GM12801 (cell line): ENCODE measurements at regions not wholly inside any gene's neighbourhood (a gene's known extent, or its start where the extent isn't known, plus 50 kb on each side); places are given as distances from the start of the nearest gene placed in this dataset.

Experiments used
- TF ChIP-seq, protein P1 (sequence below): IDR thresholded peaks from one replicate; pipeline ENCODE4 v1.5.1; 2011; ENCODE audit warnings: control low read depth; ENCODE audit not compliant: insufficient read length; ENCODE audit errors: extremely low read depth

DNA sequence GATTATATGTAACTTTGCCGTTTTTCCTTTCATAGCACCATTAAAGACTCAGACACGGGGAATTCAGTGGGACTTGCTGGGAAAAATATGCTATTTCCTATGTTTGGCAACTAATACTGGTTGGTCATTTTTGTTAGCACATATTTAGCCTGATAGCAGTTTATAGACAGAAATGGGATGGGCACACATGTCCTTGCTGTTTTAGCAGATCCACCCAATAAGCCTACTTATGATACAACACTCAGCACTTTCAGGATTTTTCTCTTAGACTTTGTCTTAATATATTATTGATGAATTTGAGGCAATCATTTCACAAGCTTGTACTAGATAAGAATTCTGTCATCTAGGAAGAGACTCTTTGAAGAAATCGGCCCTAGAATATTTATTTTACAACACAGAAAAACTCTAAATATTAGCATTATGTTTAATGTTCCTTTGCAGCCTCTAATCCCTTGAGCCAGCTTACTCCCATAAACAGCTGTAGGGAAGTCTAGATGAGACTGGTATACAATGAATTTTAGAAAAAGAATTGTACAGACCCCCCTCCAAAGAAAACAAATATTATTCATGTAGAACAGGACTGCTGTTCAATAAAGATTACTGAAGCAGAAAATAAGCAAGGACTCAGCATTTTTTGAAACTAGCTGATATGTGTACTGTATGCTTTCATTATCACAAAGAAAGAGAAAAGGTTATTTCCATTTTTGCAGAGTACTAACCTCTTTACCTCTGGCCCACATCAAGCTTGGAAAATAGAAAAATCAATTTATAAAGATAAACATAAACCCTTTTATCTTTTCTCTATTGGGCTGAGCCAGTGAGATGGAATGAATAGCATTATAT lies 656.8 kb upstream of the SGO1 start:
- TF ChIP-seq, protein P1, sequence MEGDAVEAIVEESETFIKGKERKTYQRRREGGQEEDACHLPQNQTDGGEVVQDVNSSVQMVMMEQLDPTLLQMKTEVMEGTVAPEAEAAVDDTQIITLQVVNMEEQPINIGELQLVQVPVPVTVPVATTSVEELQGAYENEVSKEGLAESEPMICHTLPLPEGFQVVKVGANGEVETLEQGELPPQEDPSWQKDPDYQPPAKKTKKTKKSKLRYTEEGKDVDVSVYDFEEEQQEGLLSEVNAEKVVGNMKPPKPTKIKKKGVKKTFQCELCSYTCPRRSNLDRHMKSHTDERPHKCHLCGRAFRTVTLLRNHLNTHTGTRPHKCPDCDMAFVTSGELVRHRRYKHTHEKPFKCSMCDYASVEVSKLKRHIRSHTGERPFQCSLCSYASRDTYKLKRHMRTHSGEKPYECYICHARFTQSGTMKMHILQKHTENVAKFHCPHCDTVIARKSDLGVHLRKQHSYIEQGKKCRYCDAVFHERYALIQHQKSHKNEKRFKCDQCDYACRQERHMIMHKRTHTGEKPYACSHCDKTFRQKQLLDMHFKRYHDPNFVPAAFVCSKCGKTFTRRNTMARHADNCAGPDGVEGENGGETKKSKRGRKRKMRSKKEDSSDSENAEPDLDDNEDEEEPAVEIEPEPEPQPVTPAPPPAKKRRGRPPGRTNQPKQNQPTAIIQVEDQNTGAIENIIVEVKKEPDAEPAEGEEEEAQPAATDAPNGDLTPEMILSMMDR: no peak

DNA sequence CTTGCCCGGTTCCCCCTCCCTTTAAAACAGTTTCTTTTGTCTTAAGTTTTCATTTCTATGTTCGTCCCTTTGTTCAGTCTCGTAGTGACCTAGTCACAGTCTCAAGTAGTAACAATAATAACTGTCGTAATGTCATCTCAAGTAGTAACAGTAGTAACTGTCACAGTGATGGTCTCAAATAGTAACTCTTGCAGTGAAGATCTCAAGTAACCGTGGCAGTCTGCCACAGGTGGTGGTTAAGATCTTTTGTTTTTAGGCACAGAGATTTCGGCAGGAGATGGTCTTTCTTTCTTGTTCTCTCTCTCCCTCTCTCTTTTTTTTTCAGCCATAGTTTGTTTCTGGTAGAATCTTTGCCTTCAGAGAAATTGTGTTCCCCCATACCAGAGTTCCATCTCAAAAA lies 656.0 kb upstream of the SGO1 start:
- TF ChIP-seq, protein P1: no peak

DNA sequence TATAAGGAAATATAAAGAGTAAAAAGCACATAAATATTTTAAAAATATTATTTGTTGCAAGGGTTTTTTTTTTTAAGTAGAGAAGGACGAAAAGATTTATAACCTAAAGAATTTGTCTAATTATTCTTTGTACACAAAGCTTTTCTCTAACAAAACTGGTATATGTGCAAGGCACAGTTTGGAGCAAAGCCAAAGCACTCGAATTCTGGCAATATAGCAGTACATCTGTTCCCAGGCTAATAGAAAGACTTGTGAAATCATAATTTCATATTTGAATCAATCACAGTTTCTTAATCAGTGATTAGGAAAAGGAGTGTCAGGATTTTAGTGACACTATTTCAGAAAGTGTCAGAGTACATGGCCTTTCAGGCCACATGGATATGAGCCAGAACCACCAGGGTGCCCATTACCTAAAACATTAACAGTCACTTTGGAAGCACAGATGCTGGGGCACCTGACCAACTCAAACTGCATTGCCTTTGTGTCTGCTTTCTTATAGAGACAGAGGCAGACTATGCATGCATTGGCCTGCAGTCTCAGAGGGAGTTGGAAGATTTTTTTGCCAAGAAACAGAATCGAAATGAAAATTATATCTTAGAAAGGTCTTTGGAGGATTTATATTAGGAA lies 651.8 kb upstream of the SGO1 start:
- TF ChIP-seq, protein P1: no peak

DNA sequence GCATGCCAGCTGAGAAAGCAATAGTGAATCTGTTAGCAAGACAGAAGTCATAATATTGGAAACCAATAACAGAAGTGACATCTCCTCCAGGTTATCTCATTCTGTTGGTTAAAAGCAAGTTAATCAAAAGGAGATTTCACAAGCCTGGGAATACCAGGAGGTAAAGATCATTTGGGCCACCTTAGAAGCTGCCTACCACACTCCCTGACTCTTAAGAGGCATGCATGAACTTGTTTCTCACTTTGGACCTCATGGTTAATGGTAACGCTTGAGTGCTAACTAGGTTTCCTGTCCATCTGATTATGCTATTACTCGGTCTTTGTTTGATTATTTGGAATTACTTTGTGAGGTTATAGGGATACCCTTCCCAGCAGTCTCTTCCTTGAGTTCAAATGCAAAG lies 650.8 kb upstream of the SGO1 start:
- TF ChIP-seq, protein P1: no peak

DNA sequence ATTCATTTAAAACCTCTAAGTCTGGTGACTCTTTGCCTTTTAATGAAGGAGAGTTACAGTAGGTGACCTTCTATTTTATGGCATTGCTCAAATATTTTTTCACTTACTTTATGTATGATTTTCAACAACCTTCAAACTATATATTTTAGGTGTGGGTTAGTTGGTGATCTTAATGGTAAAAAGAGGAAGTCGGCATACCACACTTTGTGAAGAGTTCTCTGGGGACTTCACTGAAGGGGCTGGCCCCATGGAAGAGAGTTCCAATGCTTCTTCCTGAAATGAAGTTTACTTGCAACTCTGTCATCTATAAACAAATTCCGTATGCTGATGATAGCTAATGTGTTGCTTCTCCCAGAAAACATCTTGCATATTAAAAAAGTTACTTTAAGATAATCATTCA lies 647.0 kb upstream of the SGO1 start:
- TF ChIP-seq, protein P1: no peak

DNA sequence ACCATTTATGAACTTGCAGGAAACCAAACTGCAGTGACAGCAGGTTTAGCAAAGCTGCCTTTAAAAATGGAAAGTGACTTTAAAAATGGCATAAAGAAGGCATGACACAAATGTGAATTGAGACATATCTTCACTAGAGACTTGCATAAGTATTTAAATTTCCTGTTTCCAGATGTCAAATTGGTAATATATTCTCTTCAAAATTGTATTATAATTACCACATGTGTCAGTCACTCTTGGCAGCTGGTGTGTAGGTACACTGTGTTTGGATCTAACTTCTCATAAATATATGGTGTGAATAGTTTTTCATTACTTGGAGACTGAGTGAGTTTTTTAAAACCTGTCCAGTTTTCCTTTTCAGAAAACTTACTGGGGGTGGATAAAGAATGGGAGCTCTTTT lies 636.2 kb upstream of the SGO1 start:
- TF ChIP-seq, protein P1: no peak

DNA sequence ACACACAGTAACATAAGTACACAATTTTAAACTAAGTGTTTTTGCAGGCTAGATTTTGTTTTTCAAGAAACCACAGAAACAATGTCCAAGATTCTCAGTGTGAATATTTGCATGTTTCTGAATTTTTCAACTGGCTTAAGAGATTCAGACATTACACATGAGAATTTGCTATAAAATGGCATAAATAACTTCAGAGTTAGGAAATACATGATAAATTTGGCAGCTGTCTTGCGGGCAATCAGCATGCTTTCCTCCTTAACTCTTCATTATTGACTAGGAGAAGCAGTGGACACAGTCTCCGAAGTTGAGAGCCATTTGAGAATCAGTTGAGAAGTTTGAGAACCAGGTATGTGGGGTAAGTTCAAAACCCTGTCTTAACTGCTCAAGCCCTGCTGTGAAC lies 625.6 kb upstream of the SGO1 start:
- TF ChIP-seq, protein P1: no peak
